Hematopoietic multipotent progenitor cell treated with erythropoietin and hydrocortisone succinate and interleukin-3 and kit ligand, for 8 days (in vitro differentiated cells): ENCODE measurements at regions not wholly inside any gene's neighbourhood (a gene's known extent, or its start where the extent isn't known, plus 50 kb on each side); places are given as distances from the start of the nearest gene placed in this dataset.

ENCODE experiments used
- DNase-seq: peaks from one replicate; pipeline ENCODE4 v3.0.0-alpha.2; 2015

- DNase-seq: no peak
Observed at GRCh38 chr5:29794141-29794787, 1399.2 kb upstream of the CDH6 start.

GRCh38 chr5:29790281-29790680 is 1403.2 kb upstream of the CDH6 start:
- DNase-seq: no peak

- DNase-seq: no peak
Observed at GRCh38 chr5:29780401-29780800, 1413.1 kb upstream of the CDH6 start.

GRCh38 chr5:29779141-29779540 is 1414.3 kb upstream of the CDH6 start:
- no peak for DNase-seq

GRCh38 chr5:29777373-29777772 is 1416.1 kb upstream of the CDH6 start:
- DNase-seq: no peak

GRCh38 chr5:29770936-29771335 is 1422.5 kb upstream of the CDH6 start:
- no peak for DNase-seq

- no peak for DNase-seq
Observed at GRCh38 chr5:29769474-29769873, 1424.0 kb upstream of the CDH6 start.

GRCh38 chr5:29758986-29759421 is 1434.5 kb upstream of the CDH6 start:
- DNase-seq: no peak

GRCh38 chr5:29750453-29750852 is 1443.0 kb upstream of the CDH6 start:
- no peak for DNase-seq

- no peak for DNase-seq
Observed at GRCh38 chr5:29744618-29745017, 1448.9 kb upstream of the CDH6 start.

- DNase-seq: peak; percentile 19
Observed at GRCh38 chr5:29720954-29721353, 1472.5 kb upstream of the CDH6 start.

- DNase-seq: no peak
Observed at GRCh38 chr5:29719171-29719570, 1474.3 kb upstream of the CDH6 start.

GRCh38 chr5:29715167-29715566 is 1478.3 kb upstream of the CDH6 start:
- DNase-seq: no peak

- no peak for DNase-seq
Observed at GRCh38 chr5:29702875-29703274, 1490.6 kb upstream of the CDH6 start.

- no peak for DNase-seq
Observed at GRCh38 chr5:29701600-29701999, 1491.9 kb upstream of the CDH6 start.

GRCh38 chr5:29697785-29698414 is 1495.6 kb upstream of the CDH6 start:
- DNase-seq: peak; percentile 56

GRCh38 chr5:29697278-29697677 is 1496.2 kb upstream of the CDH6 start:
- DNase-seq: no peak

GRCh38 chr5:29672678-29673077 is 1520.8 kb upstream of the CDH6 start:
- no peak for DNase-seq

GRCh38 chr5:29662876-29663275 is 1530.6 kb upstream of the CDH6 start:
- no peak for DNase-seq

GRCh38 chr5:29654954-29655353 is 1538.5 kb upstream of the CDH6 start:
- no peak for DNase-seq

- DNase-seq: no peak
Observed at GRCh38 chr5:29649321-29649720, 1544.2 kb upstream of the CDH6 start.

GRCh38 chr5:29642601-29643000 is 1550.9 kb upstream of the CDH6 start:
- DNase-seq: peak; percentile 54

- DNase-seq: no peak
Observed at GRCh38 chr5:29614206-29614605, 1579.3 kb upstream of the CDH6 start.

- no peak for DNase-seq
Observed at GRCh38 chr5:29588236-29588635, 1605.2 kb upstream of the CDH6 start.

- no peak for DNase-seq
Observed at GRCh38 chr5:29587832-29588231, 1605.7 kb upstream of the CDH6 start.
